SK-N-SH treated with all-trans-retinoic acid at 6 μM for 48 hours (cell line): ENCODE measurements at regions not wholly inside any gene's neighbourhood (a gene's known extent, or its start where the extent isn't known, plus 50 kb on each side); places are given as distances from the start of the nearest gene placed in this dataset.

ENCODE experiments used
- ATAC-seq: fragments of 200-7000 bp; cut with Tn5 transposase; 3 replicates; pipeline ENCODE4 v1.9.1; 2020; ENCODE audit warnings: mild to moderate bottlenecking, moderate library complexity
- ARNTL ChIP-seq: fragments of 450-650 bp; formaldehyde crosslinking; IDR thresholded peaks from 2 replicates; pipeline ENCODE4 v1.5.0; 2020; ENCODE audit warnings: low read depth, mild to moderate bottlenecking, moderate library complexity, borderline replicate concordance
- BACH2 ChIP-seq: fragments of 250-450 bp; sonication (Bioruptor Pico); IDR thresholded peaks from 2 replicates; pipeline ENCODE4 v1.9.0; 2021; ENCODE audit warnings: mild to moderate bottlenecking, borderline replicate concordance
- CSDC2 ChIP-seq: fragments of 250-450 bp; sonication (Bioruptor Pico); IDR thresholded peaks from 2 replicates; pipeline ENCODE4 v1.5.0; 2020; ENCODE audit warnings: mild to moderate bottlenecking, moderate library complexity
- ESRRG ChIP-seq: fragments of 250-450 bp; sonication (Bioruptor Pico); IDR thresholded peaks from 2 replicates; pipeline ENCODE4 v1.6.1; 2021; ENCODE audit warnings: mild to moderate bottlenecking
- GLIS3 ChIP-seq: fragments of 250-450 bp; sonication (Bioruptor Pico); IDR thresholded peaks from 2 replicates; pipeline ENCODE4 v1.5.0; 2020; ENCODE audit warnings: mild to moderate bottlenecking, moderate library complexity
- ISL1 ChIP-seq: fragments of 250-450 bp; sonication (Bioruptor Pico); IDR thresholded peaks from 2 replicates; pipeline ENCODE4 v2.1.2; 2022; ENCODE audit warnings: mild to moderate bottlenecking, moderate library complexity
- OSR1 ChIP-seq: fragments of 250-450 bp; sonication (Bioruptor Pico); IDR thresholded peaks from 2 replicates; pipeline ENCODE4 v1.8.0; 2022; ENCODE audit warnings: moderate library complexity, mild to moderate bottlenecking, inconsistent platforms
- PPARA ChIP-seq: fragments of 250-450 bp; sonication (Bioruptor Pico); IDR thresholded peaks from 2 replicates; pipeline ENCODE4 v1.5.0; 2020; ENCODE audit warnings: mild to moderate bottlenecking, borderline replicate concordance
- RARB ChIP-seq: fragments of 250-450 bp; sonication (Bioruptor Pico); IDR thresholded peaks from 2 replicates; pipeline ENCODE4 v1.8.0; 2021; ENCODE audit warnings: mild to moderate bottlenecking, moderate library complexity
- TCF4 ChIP-seq: fragments of 250-450 bp; sonication (Bioruptor Pico); IDR thresholded peaks from 2 replicates; pipeline ENCODE4 v1.8.0; 2021; ENCODE audit warnings: mild to moderate bottlenecking, moderate library complexity, borderline replicate concordance
- TOX ChIP-seq: fragments of 250-450 bp; sonication (Bioruptor Pico); IDR thresholded peaks from 2 replicates; pipeline ENCODE4 v1.8.0; 2021; ENCODE audit warnings: mild to moderate bottlenecking, moderate library complexity, borderline replicate concordance
- TSHZ2 ChIP-seq: fragments of 250-450 bp; sonication (Bioruptor Pico); IDR thresholded peaks from 2 replicates; pipeline ENCODE4 v1.5.0; 2020; ENCODE audit warnings: mild to moderate bottlenecking, moderate library complexity
- ZFP3 ChIP-seq: fragments of 250-450 bp; sonication (Bioruptor Pico); IDR thresholded peaks from 2 replicates; pipeline ENCODE4 v1.5.0; 2020; ENCODE audit warnings: mild to moderate bottlenecking, moderate library complexity
- ZFP30 ChIP-seq: fragments of 450-650 bp; formaldehyde crosslinking; IDR thresholded peaks from 2 replicates; pipeline ENCODE4 v1.5.0; 2022; ENCODE audit warnings: mild to moderate bottlenecking, moderate library complexity
- ZNF565 ChIP-seq: fragments of 450-650 bp; formaldehyde crosslinking; conservative IDR thresholded peaks from 2 replicates; pipeline ENCODE4 v1.5.0; 2020; ENCODE audit warnings: low read depth, mild to moderate bottlenecking, moderate library complexity
- ZNF70 ChIP-seq: fragments of 450-650 bp; formaldehyde crosslinking; IDR thresholded peaks from 2 replicates; pipeline ENCODE4 v1.5.0; 2020; ENCODE audit warnings: mild to moderate bottlenecking, moderate library complexity
- ZNF8 ChIP-seq: fragments of 450-650 bp; formaldehyde crosslinking; IDR thresholded peaks from 2 replicates; pipeline ENCODE4 v1.5.0; 2020; ENCODE audit warnings: mild to moderate bottlenecking, moderate library complexity
- TF ChIP-seq, protein P1 (sequence below): fragments of 250-450 bp; sonication (Bioruptor Pico); IDR thresholded peaks from 2 replicates; pipeline ENCODE4 v1.5.1; 2021; ENCODE audit warnings: mild to moderate bottlenecking, moderate library complexity

GRCh38 chr5:103374473-103374963, 116.0 kb downstream of the MACIR start:
- ATAC-seq = peak; percentile 55
- no peak for TF ChIP-seq BACH2 (CRISPR knock-in tag)
- TF ChIP-seq ISL1 (CRISPR knock-in tag) = no peak
- no peak for TF ChIP-seq ZNF8 (CRISPR knock-in tag)
- no peak for TF ChIP-seq RARB (CRISPR knock-in tag)
- TF ChIP-seq, protein P1, sequence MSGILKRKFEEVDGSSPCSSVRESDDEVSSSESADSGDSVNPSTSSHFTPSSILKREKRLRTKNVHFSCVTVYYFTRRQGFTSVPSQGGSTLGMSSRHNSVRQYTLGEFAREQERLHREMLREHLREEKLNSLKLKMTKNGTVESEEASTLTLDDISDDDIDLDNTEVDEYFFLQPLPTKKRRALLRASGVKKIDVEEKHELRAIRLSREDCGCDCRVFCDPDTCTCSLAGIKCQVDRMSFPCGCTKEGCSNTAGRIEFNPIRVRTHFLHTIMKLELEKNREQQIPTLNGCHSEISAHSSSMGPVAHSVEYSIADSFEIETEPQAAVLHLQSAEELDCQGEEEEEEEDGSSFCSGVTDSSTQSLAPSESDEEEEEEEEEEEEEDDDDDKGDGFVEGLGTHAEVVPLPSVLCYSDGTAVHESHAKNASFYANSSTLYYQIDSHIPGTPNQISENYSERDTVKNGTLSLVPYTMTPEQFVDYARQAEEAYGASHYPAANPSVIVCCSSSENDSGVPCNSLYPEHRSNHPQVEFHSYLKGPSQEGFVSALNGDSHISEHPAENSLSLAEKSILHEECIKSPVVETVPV (CRISPR knock-in tag) = no peak
- no peak for TF ChIP-seq ZNF565 (CRISPR knock-in tag)
- no peak for TF ChIP-seq ZNF70 (CRISPR knock-in tag)
- no peak for TF ChIP-seq TOX (CRISPR knock-in tag)
- TF ChIP-seq CSDC2 = no peak

GRCh38 chr5:103373597-103374472, 115.3 kb downstream of the MACIR start:
- TF ChIP-seq TCF4 (CRISPR knock-in tag) (no peak), BACH2 (CRISPR knock-in tag) (no peak), ESRRG (CRISPR knock-in tag) (no peak), ZNF565 (CRISPR knock-in tag) (no peak), ZNF70 (CRISPR knock-in tag) (no peak)
- TF ChIP-seq, protein P1 (CRISPR knock-in tag) = no peak
- ATAC-seq = no peak

GRCh38 chr5:103371046-103371607, 112.6 kb downstream of the MACIR start:
- TF ChIP-seq GLIS3 (no peak), TCF4 (CRISPR knock-in tag) (no peak), ZNF70 (CRISPR knock-in tag) (no peak), ZNF565 (CRISPR knock-in tag) (no peak), BACH2 (CRISPR knock-in tag) (no peak), ZFP30 (CRISPR knock-in tag) (no peak), ARNTL (CRISPR knock-in tag) (no peak), OSR1 (CRISPR knock-in tag) (no peak), ZFP3 (CRISPR knock-in tag) (no peak), ESRRG (CRISPR knock-in tag) (no peak), TSHZ2 (CRISPR knock-in tag) (no peak), PPARA (CRISPR knock-in tag) (no peak), ISL1 (CRISPR knock-in tag) (no peak), CSDC2 (no peak)
- TF ChIP-seq, protein P1 (CRISPR knock-in tag) = no peak
- no peak for ATAC-seq
